NCI-H2107 treated with DMSO at 0.1 percent for 48 hours (cell line): ENCODE measurements at regions not wholly inside any gene's neighbourhood (a gene's known extent, or its start where the extent isn't known, plus 50 kb on each side); places are given as distances from the start of the nearest gene placed in this dataset.
"Not testable (repeated sequence)": the region's sequence is repeated elsewhere in the genome, so short reads cannot be mapped to it uniquely, and the experiment has no call there.

Experiments used
- DNase-seq: peaks from one replicate; lab custom pipeline; 2025; ENCODE audit not compliant: unreplicated experiment; lab: John Stamatoyannopoulos, UW

DNA sequence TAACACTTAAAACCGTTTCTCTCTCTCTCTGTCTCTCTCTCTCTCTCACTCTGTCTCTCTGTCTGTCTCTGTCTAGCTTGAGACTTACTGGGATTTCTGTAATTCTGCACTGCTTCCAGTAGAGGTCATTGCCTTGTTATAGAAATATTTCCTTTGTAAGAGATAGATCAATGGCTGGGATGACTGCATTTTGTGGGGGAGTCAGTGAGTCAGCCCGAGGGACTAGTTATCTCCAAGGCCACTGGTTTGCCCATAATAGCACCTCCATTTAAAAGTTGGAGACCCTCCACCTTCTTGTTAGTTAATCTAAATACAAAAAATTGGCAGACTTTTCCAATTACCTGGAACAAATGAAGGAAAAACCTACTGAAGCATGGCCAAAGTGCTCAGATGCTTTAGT, 547.2 kb downstream of the LRRC70 start:
- DNase-seq = no peak

DNA sequence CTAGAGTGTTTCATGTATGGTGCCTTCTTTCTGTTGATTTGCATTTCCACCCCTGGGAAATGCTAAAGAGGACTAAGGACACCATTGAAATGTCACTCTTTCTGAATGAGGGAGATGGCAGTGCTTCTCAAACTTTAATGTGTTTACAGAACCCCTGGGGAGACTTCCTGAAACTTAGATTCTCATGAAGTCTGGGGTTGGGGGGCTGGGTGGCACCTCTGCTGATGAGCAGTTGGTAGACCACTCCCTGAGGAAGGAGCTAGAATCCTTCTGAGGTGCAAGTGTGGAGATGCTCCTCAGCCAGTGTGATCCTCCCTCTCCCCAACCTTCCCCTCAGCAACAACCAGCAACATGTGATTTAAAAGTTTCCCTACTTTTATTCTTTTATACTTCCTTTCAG, 546.8 kb downstream of the LRRC70 start:
- no peak for DNase-seq

DNA sequence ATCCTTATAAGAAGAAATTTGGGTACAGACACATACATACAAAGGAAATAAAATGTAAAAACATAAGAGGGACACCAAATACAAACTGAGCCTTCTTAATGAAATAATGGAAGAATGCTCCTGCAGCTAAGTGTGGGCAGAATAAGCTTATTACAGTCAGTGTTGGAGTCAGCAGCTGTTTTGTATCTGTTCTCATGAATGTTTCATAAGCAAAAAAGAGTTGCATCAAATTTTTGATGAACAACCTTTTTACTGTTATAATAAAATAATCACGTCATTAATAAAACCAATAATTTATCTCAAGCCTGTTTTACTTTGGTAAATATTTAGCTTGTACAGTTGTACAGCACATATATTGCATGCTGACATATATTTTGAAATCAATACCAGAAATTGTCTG, 545.6 kb downstream of the LRRC70 start:
- no peak for DNase-seq

DNA sequence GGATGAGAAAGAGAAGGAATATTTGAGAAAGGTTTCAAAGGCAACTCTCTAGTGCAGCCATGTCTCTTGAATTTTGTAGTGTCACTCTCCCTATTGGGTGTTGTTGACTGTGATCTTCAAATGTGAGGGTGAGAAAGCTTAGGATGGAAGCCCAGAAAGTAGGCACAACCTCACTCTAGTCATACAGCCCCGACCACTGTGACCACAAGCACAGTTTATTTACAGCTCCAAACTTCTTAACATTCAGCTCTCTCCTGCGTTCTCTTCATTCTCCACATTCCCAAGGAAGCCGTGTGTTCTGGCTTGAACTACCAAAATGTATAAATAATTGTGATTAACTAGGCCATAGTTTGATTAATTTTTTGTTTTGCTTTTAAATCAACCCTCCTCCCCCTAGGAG, 542.9 kb downstream of the LRRC70 start:
- DNase-seq = no peak

DNA sequence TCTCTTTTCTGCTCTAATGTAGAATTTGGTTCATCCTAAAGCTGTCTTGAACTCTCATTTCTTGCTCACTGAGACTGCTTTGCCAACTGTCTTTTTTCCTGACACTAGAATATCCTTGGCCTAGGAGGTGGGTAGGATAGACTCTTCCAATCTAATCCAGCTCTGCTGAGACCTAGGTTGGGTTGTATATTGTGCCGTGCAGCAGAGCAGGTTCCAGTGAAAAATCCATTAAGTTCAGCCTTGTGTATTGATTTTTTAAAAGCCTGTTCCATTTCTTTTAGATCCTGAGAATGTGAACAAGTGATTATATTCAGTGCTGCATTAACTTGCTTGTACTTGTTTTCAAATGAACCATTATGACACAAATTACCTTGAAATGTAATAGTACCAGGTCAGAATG, 539.6 kb downstream of the LRRC70 start:
- DNase-seq = no peak

DNA sequence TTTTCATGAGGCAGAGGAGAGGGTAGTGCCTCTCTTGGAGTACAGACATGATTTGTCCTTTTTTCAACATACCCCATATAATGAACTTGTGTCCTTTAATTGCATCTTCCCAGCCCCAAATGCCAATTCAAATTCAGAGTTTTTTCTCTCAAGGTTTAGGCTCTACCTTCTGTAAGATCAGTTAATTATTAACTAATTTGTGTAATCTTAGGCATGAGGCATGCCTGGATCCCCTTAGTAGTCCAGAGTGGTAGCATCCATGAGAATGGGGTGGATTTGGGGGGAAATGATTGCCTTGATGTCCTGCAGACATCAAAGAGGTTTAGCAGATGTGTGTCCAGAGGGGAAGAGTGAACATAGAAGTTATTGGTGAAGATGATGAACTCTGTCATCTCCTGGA, 533.3 kb downstream of the LRRC70 start:
- DNase-seq = no peak

DNA sequence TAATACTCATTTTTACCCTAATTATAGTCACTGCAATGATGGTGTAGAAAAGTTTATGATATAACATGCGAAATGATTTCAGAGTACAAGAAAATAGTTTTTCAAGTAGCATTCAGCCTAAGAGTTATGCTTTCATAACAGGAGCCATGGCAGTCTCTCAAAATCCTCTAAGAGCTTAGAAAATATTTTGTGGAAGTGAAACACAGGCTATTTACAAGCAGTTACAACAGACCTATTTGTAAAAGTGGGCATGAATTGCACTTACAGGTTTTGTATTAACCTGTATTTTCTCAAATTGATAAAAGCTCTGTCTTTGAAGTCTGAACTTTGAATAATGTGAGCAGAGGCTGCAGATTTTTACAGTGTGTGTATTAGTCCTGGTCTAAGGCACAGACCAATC, 523.3 kb downstream of the LRRC70 start:
- no peak for DNase-seq

DNA sequence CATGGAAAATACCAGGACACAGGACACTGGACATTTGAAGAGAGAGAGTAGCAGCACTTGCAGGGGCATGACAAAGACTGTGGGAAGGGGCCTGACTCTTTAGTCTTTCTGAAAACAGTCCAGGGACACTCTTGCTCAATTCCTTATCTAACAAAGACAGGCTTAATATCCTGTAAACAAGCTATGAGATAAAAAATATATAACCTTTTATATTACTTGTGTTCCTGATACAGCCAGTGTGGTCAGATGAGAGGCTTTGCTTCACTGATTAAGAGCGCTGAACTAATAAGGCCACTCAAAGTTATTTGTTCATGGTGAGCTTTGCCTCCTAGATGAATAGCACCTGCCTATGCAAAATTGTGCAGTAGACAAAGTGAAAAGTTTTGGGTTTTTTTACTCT, 518.7 kb downstream of the LRRC70 start:
- DNase-seq = no peak

DNA sequence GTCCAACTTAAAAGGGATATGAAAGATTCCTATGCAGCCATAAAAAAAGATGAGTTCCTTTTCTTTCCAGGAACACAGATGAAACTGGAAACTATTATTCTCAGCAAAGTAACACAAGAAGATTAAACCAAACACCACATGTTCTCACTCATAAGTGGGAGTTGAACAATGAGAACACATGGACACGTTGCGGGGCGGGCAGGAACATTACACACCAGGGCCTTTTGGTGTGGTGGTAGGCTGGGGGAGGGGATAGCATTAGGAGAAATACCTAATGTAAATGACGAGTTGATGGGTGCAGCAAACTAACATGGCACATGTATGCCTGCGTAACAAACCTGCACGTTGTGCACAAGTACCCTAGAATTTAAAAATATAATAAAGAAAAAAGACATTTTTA, 516.1 kb downstream of the LRRC70 start:
- DNase-seq = no peak

DNA sequence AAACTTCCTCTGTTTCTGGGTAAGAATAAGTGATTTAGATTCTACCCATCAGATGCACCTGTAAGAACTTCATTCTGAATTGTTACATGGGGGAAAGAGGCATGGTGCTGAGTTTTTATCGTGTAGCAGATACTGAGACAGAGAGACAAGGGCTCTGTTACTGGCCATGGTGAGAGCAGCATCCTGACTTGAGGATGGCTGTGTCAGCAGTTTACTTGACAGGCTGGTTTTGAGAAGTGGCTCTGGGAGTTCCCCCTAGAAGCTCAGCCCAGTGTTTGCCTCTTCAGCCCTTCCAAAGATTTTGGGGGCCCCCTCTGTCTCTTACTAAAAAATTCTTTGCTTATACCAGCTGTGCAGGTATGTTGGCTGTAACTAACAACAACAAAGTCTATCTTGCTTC, 510.5 kb downstream of the LRRC70 start:
- DNase-seq = no peak

DNA sequence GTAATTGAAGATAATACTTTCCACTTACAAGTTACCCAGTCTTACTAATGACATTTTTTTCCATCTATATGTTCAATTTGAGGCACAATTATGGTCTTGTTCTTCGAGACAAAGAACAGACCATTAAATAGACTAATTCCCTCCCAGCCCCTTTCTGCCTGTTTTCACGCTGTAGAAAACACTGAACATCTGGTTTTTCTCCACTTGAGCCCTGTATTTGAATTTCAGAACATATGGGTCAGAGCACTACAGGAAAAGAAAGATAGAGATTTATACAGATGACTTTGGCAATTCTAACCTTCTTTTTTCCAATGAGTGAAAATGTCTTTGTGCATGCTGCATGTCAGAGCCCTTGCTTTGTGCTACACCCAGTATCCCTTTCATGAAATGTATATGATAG, 506.9 kb downstream of the LRRC70 start:
- no peak for DNase-seq

DNA sequence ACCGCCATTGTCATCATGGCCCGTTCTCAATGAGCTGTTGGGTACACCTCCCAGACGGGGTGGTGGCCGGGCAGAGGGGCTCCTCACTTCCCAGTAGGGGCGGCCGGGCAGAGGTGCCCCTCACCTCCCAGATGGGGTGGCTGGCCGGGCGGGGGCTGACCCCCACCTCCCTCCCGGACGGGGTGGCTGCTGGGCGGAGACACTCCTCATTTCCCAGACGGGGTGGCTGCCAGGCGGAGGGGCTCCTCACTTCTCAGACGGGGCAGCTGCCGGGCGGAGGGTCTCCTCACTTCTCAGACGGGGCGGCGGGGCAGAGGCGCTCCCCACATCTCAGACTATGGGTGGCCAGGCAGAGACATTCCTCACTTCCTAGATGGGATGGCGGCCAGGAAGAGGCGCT, 505.1 kb downstream of the LRRC70 start:
- not testable (repeated sequence) for DNase-seq

DNA sequence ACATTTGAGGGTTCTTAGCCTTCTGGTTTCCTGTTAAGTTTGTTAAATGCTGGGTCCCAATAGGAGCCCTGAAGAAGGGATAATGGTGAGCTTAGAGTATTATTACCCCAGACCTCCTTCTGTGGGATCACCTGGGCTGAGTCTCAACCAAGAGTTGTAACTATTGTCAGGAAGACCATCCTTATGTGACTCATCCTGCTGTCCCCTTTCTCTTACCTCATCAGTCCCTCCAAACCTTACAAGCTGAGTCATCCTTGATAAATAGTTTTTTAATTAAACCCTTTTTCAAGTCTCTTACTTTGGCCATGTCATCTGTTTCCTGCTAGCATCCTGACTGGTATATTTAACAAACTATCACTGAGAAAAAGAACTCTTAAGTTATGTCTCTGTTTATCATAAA, 502.8 kb downstream of the LRRC70 start:
- no peak for DNase-seq

DNA sequence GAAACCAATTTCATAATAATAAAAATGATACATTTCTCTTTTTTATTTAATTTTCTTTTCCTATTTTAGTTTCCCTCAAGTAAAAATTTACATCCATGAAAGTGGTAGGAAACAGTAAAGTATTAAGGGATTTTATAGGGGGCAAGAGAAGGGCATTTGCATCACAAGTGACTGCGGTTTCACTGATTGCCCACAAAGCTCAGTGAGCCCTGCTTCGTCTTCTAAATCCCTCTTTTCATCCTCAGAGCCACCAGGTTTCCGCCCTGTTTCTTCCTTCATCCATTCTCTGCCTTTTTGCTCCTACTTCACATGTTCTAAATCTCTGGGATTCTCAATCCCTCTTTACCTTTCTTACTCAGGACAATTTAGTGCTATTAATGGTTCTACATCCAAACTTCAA, 491.4 kb downstream of the LRRC70 start:
- no peak for DNase-seq

DNA sequence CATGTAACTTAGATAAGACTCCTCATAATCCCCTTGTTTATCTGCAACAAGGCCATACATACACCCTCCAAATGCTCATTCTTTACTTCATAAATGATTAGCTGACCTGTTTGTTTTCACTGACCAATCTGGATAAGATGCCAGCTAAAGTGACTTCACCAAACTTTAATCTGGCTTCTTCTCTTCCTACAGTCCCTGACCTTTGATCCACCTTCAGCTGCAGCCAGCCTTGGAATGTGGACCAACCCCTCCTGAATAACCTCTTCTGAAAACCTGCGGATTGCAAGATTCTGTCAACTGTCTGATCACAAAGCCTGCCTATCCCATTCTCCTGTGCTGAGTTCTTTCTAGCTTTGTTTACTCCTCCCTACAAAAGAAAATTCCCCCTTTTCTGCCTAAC, 476.8 kb downstream of the LRRC70 start:
- DNase-seq = no peak

DNA sequence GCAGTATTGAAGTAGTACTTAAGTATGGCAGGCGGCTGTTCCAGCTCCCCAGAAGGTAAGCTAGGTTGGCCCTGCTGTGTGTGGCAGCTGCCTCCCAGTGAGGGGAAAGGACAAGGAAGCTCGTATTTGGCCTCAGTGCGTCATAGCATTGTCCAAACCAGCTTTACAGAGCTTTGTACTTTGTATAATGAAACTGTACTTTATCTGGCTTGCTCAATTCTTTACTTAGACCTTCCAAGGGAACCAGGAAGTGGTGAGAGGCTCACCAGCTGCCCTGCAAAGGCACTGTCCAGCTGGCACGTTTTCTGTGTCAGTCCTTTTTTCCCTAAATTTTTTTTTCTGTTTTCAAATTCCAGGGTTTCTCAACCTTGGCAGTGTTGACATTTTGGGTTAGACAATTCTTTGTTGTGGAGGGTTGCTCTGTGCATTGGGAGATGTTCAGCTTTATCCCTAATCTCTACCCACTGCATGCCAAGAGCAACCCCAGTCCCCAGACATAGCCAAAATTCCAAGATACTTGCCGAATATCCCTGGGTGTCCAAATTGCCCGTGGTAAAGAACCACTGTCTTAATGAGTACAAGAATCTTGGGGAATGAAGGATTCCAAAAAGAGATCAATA, 474.5 kb downstream of the LRRC70 start:
- no peak for DNase-seq

DNA sequence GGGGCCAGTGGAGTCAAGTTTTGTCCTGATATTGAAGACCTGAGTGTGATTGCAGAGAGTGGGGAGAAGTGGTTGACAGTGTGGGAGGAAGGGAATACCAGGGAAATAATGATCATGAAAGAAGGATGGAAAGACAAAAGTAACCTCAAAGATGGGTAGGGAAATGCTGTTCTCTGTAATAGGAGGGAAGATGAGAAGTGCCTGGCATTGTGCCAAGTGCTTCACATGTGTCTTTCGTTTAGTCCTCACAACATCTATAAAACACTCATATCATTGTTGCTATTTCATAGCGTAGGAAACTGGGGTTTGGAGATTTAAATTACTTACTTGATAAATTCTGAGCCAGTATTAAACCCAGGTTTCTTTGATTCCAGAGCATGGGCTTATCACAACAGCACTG, 472.3 kb downstream of the LRRC70 start:
- no peak for DNase-seq

DNA sequence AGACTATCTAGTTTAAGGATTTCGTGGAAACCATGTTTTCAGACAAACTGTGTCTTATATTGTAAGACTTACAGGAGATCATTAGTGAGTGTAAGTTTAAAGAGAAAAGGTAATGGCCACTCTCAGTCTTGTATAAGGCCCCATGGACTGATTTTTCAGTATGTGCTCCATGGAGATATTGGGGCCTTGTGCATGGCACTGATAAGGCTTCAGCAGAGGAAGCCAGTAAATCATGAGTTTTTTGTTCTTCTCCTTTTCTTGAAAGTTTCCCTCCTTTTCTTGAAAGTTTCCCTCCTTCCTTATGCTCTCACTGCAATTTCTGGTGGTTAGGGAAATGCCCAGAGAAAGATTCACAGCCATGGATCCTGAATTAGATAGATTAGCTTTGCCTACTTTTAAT, 471.3 kb downstream of the LRRC70 start:
- no peak for DNase-seq

DNA sequence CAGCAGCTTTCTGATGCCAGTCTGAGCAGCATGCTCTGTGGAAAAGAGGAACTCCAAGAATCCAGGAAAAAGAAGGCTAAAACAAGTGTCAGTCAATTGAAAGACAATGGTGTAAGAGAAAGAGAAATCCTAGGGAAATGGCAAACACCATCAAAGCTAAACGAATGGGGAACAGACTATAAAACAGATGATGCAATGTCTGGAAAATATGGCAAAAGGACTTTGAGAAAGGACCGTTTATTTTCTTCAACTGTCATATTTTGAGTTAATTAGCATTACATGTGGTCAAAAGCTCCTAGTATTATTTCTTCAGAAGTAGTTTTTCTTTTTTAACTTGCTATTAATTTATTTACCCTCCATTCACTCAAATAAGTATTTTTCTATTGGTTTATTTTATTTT, 465.2 kb downstream of the LRRC70 start:
- no peak for DNase-seq

DNA sequence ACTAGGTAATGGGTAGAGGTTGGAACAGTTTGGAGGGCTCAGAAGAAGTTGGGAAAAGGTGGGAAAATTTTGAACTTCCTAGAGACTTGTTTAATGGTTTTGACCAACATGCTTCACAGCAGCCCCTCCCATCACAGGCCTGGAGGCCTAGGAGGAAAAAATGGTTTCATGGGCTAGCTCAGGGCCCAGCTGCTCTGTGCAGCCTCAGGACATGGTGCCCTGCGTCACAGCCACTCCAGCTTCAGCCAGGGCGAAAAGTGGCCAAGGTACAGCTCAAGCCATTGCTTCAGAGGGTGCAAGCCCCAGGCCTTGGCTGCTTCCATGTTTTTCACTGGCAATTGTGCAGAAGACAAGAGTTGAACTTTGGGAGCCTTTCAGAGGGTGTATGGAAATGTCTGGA, 453.7 kb downstream of the LRRC70 start:
- no peak for DNase-seq

DNA sequence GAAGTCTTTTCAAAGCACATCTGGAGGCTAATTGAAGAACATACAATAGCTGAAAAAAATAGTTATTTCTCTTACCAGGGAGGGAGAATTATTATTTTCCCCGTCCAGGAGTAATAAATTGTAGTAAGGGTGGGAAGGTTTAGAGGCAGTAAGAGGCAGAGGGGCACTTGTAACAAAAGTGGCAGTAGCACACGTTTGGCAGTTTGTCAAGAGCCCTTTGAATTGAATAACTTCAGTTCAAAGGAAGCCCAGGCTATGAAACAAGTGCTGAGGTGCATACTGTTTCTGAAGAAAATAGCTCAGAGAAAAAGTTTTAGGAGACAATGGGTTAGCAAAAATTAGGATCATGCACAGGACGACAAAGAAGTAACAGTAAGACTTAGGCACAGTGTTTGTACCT, 451.3 kb downstream of the LRRC70 start:
- DNase-seq = no peak

DNA sequence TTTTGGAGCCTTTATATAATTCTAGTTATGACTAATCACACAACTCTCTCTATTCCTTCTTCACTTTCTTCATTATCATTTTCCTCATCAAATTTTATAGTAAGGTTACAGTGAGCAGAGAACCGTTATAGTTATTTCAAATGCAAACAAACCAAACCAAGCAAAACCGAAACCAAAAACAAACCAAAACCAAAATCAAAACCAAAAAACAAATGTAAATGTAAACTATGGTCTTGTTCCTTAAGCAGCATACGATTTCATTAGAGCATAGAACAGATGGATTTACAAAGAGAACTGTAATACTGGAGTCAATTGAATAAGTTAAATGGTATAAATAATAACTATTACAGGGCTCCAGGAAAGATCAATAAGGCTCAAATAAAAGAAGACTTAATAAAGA, 447.1 kb downstream of the LRRC70 start:
- no peak for DNase-seq

DNA sequence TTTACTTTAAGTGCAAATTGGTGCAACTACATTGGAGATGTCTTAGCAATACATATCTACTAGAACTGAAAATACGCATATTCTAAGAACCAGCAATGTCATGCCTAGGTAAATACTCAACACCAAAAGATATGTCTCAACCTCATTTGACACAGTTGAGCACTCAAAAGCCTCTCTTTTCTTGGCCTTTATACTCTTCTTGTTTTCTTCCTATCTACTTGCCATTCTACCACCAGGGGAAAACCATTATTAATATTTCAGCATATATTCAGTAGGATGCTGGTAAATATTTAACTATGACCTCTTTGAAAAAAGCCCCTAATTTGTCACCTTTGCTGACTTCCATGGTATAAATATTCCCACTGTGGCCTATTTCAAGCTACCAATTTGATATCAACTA, 443.8 kb downstream of the LRRC70 start:
- no peak for DNase-seq

DNA sequence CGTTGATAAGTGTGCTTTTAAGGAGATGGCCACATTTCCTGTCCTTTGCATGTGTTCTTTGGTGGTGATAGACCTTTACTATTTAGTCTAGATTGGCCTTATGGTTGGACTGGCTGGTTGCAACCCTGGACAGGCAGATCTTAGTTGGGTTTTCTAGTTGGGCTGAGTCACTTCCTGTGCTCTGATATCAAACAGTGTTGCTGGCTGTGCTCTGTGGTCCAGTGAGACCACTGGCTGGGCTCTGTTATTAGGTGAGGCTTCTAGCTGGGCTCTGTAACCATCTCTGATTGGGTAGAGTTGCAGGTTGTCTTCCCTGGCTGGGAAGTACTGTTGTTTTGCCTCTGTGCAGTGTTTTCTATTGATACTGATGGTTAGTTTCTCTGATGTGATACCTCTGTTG, 432.5 kb downstream of the LRRC70 start:
- DNase-seq = no peak
